Endodermal cell (in vitro differentiated cells): ENCODE measurements at regions not wholly inside any gene's neighbourhood (a gene's known extent, or its start where the extent isn't known, plus 50 kb on each side); places are given as distances from the start of the nearest gene placed in this dataset.

Experiments
- DNase-seq: peaks from one replicate; pipeline ENCODE4 v3.0.0-alpha.2; 2017
- H3K27ac ChIP-seq: 2 replicates; pipeline ENCODE4 v1.5.1; 2013; ENCODE audit warnings: mild to moderate bottlenecking, low read depth, low read length, moderate library complexity
- H3K27me3 ChIP-seq: 2 replicates; pipeline ENCODE4 v1.6.1; 2013; ENCODE audit warnings: mild to moderate bottlenecking, low read length, moderate library complexity; ENCODE audit not compliant: insufficient read depth, control insufficient read depth, poor library complexity, severe bottlenecking
- H3K36me3 ChIP-seq: 2 replicates; pipeline ENCODE4 v1.7.0; 2013; ENCODE audit warnings: mild to moderate bottlenecking, low read length, moderate library complexity; ENCODE audit not compliant: control insufficient read depth, insufficient read depth
- H3K4me1 ChIP-seq: one replicate; pipeline ENCODE4 v1.7.0; 2013; ENCODE audit warnings: low read length; ENCODE audit not compliant: control insufficient read depth, insufficient read depth
- H3K4me3 ChIP-seq: 2 replicates; pipeline ENCODE4 v1.5.1; 2013; ENCODE audit warnings: mild to moderate bottlenecking, low read length, moderate library complexity
- H3K9ac ChIP-seq: 2 replicates; pipeline ENCODE4 v1.6.1; 2013; ENCODE audit warnings: mild to moderate bottlenecking, low read length, moderate library complexity; ENCODE audit not compliant: poor library complexity, severe bottlenecking; ENCODE audit errors: extremely low read depth
- H3K9me3 ChIP-seq: 2 replicates; pipeline ENCODE4 v1.6.1; 2013; ENCODE audit warnings: mild to moderate bottlenecking, low read length, moderate library complexity; ENCODE audit not compliant: control insufficient read depth
- H3K27ac Mint-ChIP-seq: 2 replicates; pipeline ENCODE4 v1.8.0; 2020; ENCODE audit warnings: mixed read lengths
- H3K27me3 Mint-ChIP-seq: 2 replicates; pipeline ENCODE4 v1.8.0; 2021; ENCODE audit warnings: mild to moderate bottlenecking, mixed read lengths; ENCODE audit not compliant: insufficient read depth
- H3K36me3 Mint-ChIP-seq: 2 replicates; pipeline ENCODE4 v1.8.0; 2020; ENCODE audit warnings: low read depth, mixed read lengths
- H3K4me1 Mint-ChIP-seq: 2 replicates; pipeline ENCODE4 v1.8.0; 2020; ENCODE audit warnings: mixed read lengths
- H3K4me3 Mint-ChIP-seq: 2 replicates; pipeline ENCODE4 v1.8.0; 2020; ENCODE audit warnings: mild to moderate bottlenecking, moderate library complexity, mixed read lengths
- H3K9me3 Mint-ChIP-seq: 2 replicates; pipeline ENCODE4 v1.8.0; 2020; ENCODE audit warnings: mild to moderate bottlenecking, mixed read lengths
- WGBS, 2 experiments: methylation state at CpG; one replicate each; pipeline versions ENCODE4 v1.1.5 to v1.1.7; 2013; ENCODE audit warnings: missing lambda C conversion rate in 2 of 2, mixed read lengths in 1 of 2; ENCODE audit not compliant: insufficient coverage in 1 of 2, insufficient read length in 1 of 2; 5-methylcytosine and 5-hydroxymethylcytosine counted together
- TF ChIP-seq, protein P1 (sequence below): fragments of 200-600 bp; sonication (generic); conservative IDR thresholded peaks from 2 replicates; pipeline ENCODE4 v1.5.0; 2021; ENCODE audit warnings: antibody characterized with exemption, mild to moderate bottlenecking

DNA sequence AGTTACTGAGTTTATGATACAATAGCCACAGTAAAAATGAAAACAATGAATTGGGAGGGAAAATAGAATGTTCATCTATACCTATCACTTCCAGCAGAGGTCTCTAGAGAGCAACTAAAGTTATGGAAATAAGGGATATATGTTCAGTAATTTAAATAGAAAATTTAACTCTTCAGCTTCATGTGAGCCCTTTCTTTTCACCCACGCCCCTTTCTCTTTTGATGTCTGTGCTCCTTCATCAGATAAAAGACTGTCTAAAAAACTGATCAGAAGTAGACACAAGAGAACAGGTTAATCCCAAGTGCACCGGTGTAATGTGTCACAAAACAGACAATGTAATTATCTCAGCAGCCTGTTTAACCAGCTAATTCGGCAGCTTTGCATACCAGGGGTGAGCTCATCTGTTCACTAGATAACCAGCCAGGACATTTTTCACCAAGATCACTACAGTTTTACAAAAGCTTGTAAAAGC is 238.5 kb upstream of the ERBB4 start:
- Histone ChIP-seq H3K4me3 (no peak overlapping the region), H3K9me3 (no peaks in the 10 kb centered on the region), H3K9ac (no peak overlapping the region), H3K36me3 (no peaks in the 10 kb centered on the region), H3K27me3 (no peaks in the 10 kb centered on the region), H3K27ac (no peak overlapping the region), H3K4me1 (peaks cover 2% of the 10 kb centered on the region)
- Mint-ChIP-seq H3K27me3 (no peaks in the 10 kb centered on the region), H3K27ac (no peak overlapping the region), H3K9me3 (no peaks in the 10 kb centered on the region), H3K36me3 (no peaks in the 10 kb centered on the region), H3K4me1 (peaks cover 9% of the 10 kb centered on the region), H3K4me3 (no peak overlapping the region)
- no peak for DNase-seq
- TF ChIP-seq, protein P1, sequence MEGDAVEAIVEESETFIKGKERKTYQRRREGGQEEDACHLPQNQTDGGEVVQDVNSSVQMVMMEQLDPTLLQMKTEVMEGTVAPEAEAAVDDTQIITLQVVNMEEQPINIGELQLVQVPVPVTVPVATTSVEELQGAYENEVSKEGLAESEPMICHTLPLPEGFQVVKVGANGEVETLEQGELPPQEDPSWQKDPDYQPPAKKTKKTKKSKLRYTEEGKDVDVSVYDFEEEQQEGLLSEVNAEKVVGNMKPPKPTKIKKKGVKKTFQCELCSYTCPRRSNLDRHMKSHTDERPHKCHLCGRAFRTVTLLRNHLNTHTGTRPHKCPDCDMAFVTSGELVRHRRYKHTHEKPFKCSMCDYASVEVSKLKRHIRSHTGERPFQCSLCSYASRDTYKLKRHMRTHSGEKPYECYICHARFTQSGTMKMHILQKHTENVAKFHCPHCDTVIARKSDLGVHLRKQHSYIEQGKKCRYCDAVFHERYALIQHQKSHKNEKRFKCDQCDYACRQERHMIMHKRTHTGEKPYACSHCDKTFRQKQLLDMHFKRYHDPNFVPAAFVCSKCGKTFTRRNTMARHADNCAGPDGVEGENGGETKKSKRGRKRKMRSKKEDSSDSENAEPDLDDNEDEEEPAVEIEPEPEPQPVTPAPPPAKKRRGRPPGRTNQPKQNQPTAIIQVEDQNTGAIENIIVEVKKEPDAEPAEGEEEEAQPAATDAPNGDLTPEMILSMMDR: peak; percentile 81
- WGBS, 2 experiments: 62 to 63% methylated on average over 2 to 3 of the region's 3 CpGs

DNA sequence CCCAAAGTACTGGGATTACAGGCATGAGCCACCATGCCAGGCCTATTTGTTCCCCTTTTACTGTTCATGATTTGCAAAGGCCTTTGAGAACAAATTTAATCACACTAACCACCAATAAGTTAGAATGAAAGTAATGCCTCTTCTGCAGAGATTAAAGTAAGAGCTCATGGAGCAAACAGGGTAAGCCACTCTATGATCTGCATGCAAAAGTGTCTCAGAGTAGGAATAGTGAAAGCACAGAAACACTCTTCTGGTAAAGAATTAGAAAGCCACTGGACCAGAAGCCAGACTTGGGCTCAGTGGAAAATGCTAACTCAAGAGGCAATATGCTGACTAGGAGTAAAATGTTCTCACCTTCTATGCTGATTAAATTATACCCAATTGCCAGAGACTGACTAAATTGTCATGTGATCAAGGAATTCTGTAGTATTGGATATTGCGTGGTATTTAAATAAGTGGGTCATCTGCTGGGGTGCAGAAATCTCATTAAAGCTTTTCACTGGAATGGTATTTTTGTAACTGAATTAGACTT is 235.3 kb upstream of the ERBB4 start:
- Histone ChIP-seq H3K9ac (no peak overlapping the region), H3K9me3 (no peaks in the 10 kb centered on the region), H3K4me3 (no peak overlapping the region), H3K4me1 (peaks cover 2% of the 10 kb centered on the region), H3K27me3 (no peaks in the 10 kb centered on the region), H3K27ac (no peak overlapping the region), H3K36me3 (no peaks in the 10 kb centered on the region)
- peaks cover 9% of the 10 kb centered on the region for H3K4me1 Mint-ChIP-seq
- WGBS, 2 experiments: 100% methylated on average over 1 of the region's 1 CpG
- H3K4me3 Mint-ChIP-seq: no peak overlapping the region
- no peak for DNase-seq
- no peak overlapping the region for H3K27ac Mint-ChIP-seq
- H3K9me3 Mint-ChIP-seq: no peaks in the 10 kb centered on the region
- H3K27me3 Mint-ChIP-seq: no peaks in the 10 kb centered on the region
- TF ChIP-seq, protein P1: no peak
- no peaks in the 10 kb centered on the region for H3K36me3 Mint-ChIP-seq

- TF ChIP-seq, protein P1: no peak
- H3K27ac ChIP-seq: no peak overlapping the region
- DNase-seq: no peak
- H3K9me3 ChIP-seq: no peaks in the 10 kb centered on the region
- no peaks in the 10 kb centered on the region for H3K27me3 ChIP-seq
- no peak overlapping the region for H3K4me3 Mint-ChIP-seq
- H3K27me3 Mint-ChIP-seq: no peaks in the 10 kb centered on the region
- H3K36me3 Mint-ChIP-seq: no peaks in the 10 kb centered on the region
- no peak overlapping the region for H3K4me3 ChIP-seq
- H3K36me3 ChIP-seq: no peaks in the 10 kb centered on the region
- H3K9me3 Mint-ChIP-seq: no peaks in the 10 kb centered on the region
- no peak overlapping the region for H3K9ac ChIP-seq
- H3K27ac Mint-ChIP-seq: no peak overlapping the region
- no peaks in the 10 kb centered on the region for H3K4me1 Mint-ChIP-seq
- H3K4me1 ChIP-seq: no peaks in the 10 kb centered on the region
- 88 to 90% methylated on average over 3 of the region's 3 CpGs for WGBS, 2 experiments
These were observed 231.6 kb upstream of the ERBB4 start for GRCh38 chr2:212770240-212770639.
